ENCODE measurements at regions not wholly inside any gene's neighbourhood (a gene's known extent, or its start where the extent isn't known, plus 50 kb on each side); places are given as distances from the start of the nearest gene placed in this dataset.
"Not testable (repeated sequence)": the region's sequence is repeated elsewhere in the genome, so short reads cannot be mapped to it uniquely, and the experiment has no call there.

DNA sequence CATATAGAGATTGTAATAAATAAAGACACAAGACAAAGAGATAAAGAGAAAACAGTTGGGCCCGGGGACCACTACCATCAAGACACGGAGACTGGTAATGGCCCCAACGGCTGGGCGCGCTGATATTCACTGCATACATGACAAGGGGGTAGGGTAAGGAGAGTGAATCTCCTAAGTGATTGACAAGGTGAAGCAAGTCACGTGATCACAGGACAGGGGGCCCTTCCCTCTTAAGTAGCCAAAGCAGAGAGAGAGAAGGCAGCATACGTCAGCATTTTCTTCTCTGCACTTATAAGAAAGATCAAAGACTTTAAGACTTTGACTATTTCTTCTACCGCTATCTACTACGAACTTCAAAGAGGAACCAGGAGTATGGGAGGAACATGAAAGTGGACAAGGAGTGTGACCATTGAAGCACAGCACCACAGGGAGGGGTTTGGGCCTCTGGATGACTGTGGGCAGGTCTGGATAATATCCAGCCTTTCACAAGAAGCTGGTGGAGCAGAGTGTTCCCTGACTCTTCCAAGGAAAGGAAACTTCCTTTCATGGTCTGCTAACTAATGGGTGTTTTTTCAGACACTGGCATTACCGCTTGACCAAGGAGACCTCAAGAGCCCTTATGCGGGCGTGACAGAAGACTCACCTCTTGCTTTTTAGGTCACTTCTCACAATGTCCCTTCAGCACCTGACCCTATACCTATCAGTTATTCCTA lies 75.6 kb downstream of the MRPL39 start:
- not testable (repeated sequence) for DNase-seq

DNA sequence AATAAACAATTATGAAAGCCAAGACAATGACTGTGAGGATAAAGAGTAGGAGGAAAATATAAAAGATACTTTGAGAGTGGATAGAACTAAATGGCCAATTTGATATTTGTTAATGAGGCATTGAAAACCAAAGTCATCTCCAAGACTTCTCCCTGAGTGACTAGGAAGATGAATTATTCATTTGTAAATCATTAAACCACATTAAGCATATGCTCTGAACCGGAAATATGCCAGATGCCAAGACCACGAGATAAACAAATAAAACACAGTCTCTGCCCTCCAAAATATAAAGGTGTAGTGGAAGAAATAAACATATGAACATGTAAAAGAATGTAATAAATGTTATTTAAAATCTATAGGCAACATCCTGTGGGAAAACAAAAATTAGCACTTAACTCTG lies 78.8 kb downstream of the MRPL39 start:
- no peak for DNase-seq

DNA sequence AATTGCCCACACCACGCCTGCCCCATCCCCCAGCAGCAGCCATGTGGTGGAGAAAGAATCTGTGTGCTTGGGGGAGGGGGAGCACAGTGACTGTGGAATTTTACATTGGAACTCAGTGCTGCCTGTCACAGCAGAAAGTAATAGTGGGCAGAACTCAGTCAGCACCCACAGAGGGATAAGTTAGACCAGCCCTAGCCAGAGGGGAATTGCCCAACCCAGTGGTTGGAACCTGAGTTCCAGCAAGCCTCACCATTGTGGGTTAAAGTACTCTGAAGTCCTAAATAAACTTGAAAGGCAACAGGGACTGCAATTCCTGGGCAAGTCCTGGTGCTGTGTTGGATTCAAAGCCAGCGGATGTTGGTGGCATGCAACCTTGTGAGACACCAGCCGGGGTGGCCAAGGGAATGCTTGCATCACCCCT lies 88.8 kb downstream of the MRPL39 start:
- peak; percentile 41 for DNase-seq

DNA sequence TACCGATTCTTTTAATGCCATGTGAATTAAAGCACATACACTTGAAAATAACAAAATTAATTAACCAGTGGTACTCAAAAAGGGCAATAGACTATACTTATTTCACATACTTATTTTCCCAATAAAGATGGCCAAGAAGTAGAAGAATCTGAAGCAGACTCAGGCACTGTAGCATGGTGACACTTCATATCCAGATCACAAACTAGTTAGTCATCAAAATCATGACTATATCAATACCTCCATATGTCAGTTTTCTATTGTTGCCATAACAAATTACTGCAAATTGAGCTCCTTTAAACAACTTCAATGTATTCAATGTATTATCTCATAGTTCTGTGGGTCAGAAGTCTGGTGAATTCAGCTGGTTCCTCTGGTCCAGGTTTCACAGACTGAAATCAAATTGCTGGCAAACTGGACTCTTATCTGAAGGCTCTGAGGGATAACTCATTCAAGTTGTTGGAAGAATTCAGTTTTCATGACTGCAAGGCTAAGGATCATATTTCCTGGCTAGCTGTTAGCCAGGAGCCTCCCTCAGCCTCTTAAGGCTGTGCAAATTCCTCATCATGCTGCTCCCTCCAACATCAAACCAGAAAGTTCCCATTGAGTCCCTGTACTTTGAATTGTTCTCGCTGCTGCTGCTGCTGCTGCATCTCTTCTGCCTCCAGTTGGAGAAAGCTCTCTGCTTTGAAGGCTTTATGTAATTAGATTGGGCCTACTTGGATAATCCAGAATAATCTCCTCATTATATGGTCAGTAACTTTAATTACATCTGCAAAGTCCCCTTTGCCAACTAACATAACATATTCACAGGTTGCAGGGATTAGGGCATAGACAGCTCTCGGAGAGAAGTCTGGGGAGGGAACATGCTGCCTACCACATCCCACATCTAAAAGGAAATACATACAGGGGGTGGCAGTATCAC lies 91.5 kb downstream of the MRPL39 start:
- no peak for DNase-seq

DNA sequence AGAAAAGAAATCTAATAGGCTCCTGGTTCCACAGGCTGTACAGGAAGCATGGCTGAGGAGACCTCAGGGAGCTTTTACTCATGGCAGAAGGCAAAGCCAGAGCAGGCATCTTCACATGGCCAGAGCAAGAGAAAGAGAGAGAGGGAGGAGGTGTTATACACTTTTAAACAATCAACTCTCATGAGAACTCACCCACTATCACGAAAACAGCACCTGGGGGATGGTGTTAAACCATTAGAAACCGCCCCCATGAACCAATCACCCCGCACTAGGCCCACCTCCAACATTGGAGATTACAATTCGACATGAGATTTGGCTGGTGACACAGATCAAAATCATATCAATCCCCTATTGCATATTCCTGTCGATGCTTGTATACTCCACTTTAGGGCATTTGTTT lies 93.5 kb downstream of the MRPL39 start:
- DNase-seq = no peak

DNA sequence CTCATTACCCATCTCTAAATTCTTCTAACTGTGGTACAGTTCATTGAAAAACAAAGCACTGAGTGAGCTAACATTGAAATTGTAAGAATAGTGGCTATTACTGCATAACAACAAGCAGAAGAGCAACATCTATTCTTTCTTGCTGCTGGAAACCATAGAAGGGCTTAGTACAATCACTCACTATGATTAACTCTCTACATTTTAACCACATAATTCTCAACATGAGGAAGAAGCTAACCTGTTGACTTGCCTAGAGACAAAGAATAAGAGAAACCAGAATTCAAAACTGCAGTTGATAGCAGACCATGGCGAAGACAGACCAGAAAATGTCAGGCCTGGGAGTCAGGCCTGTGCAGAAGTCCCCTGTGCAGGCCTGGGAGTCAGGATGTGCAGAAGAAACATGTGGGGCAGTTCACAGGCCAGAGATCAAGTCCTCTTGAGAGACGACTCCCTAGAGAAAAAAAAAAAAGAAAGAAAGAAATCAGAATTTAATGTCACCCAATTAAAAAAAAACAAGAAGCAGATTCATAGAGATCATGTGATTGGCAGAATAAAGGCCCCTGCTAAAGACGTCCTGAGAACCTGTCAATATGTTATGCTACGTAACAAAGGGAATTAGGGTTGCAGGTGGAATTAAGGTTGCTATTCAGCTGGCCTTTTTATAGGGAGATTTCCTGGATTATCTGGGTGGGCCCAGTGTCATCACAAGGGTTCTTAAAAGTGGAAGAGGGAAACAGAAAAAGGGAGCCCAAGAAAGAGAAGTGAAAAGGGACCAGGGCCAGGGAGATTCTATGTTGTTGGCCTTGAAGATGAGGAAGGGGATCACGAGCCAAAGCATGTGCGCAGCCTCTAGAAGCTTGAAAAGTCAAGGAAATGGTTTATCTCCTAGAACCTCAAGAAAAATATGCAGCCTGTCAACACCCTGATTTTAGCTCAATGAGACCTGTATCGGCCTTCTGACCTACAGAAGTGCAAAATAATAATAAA lies 94.9 kb downstream of the MRPL39 start:
- DNase-seq = no peak

DNA sequence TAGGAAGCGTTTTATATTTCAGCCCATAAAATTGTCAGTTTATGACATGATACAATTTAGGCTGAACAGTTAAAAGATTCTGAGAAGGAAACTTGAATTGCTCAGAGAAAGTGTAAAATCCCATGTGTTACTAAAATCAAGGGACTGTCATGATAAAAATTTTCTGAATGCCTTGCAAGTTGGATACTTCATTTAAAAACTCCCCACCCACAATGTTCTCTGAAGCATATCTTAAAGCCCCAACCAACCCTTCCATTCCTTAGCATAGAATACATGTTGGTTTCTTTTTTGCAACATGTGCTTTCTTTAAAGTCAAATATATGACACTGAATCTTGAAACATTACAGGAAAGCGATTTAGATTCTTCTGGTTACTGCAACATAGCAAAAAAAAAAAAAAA lies 97.4 kb downstream of the MRPL39 start:
- DNase-seq = no peak

DNA sequence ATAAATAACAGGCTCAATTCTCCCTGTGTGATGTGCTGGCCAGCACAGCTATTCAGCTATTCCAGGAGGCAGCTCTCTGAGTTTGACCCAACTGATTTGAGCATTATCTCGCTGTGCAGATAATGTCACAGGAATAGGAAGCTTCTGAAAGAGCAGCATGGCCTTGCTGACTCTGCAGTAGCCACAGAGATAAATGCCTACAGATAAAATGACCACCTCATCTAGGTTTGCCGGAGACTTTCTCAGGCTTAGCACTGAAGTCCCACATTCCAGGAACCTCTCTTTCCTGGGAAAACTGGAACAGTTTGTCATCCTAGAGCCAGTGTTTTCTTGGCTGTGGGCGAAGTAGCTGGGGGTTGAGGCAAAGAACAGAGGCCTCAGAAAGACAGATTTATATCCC lies 98.9 kb downstream of the MRPL39 start:
- DNase-seq = peak; percentile 36

DNA sequence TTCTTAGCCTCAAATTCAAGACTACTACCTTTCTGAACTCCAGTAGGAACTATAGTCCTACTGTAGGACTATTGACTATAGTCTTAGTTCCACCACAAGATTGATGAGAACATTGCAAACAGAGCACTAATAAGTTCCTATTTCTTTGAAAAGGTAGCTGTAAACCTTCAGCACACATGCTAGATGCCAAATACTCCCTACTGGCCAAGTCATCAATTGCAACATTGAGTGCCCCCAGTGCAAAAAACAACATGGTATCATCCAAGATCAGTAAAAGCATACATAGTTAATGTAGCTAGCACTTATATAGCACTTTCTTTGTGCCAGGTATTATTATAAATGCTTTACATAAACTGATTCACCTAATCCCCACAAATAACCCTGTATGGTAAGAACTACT lies 99.8 kb downstream of the MRPL39 start:
- peak; percentile 34 for DNase-seq

DNA sequence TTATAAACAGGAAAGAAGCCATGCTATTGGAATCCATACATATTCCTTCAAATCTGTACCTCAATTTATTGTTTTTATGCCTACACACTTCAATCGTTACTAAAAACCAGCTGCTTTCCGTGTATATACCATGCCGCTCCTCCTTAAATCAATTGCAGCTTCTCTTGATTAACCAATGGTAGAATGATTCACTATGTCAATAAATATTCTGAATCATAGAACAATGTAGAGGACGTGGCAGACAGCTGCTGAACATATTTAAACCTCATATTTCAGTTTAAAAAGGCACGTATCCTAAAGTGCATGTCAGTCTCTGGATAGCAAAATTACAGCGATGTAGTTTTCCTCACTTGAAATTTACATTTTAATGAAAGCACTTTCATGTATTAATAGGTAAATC lies 100.4 kb downstream of the MRPL39 start:
- DNase-seq = no peak

DNA sequence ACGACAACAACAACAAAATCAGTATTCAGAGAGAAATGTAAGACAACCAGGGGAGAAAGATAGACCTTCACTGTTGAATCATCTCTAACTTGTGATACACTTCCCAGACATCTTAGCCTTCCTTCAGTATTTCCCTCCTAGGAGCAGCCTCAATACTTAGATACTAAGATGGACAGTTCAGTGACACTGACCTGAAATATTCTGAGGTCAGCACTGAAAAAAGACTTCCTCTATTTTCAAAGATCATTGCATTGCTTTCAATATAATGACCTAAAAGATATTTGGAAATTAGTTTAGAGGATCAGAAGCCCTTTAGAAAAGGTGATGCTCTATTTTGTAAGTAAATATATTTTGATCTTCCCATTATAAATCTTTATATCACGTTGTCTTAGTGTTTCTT lies 101.0 kb downstream of the MRPL39 start:
- no peak for DNase-seq

DNA sequence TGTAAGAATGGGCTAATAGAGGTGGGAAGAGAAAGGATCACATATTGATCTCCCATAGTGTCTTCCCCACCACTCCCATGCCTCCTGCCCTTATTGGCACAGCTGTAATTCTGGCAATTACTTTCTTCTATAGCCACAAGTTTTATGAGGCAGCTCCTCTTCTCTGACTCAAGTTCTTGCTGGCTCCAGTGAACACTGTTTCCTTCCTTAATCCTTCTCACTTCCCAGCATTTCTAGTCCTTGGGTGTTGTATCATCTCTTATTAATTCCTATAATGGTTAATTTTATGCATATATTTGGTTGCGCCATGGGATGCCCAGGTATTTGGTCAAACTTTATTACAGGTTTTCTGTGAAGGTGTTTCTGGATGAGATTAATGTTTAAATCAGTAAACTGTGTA lies 103.3 kb downstream of the MRPL39 start:
- DNase-seq = no peak

DNA sequence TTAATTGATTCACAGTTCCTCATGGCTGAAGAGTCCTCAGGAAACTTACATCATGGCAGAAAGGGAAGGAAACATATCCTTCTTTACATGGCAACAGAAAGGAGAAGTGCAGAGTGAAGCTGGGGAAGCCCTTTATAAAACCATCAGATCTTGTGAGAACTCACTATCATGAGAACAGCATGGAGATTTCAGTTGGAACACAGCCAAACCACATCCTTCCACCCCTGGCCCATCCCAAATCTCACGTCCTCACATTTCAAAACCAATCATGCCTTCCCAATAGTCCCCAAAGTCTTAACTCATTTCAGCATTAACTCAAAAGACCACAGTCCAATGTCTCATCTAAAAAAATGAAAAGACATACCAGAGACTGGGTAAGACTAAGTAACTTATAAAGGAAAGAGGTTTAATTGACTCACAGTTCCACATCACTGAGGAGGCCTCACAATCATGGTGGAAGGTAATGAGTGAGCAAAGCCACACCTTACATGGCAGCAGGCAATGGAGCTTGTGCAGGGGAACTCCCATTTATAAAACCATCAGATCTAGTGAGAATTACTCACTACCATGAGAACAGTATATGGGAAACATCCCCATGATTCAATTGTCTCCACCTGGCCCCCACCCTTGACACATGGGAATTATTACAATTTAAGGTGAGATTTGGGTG lies 105.2 kb downstream of the MRPL39 start:
- peak; percentile 75 for DNase-seq

DNA sequence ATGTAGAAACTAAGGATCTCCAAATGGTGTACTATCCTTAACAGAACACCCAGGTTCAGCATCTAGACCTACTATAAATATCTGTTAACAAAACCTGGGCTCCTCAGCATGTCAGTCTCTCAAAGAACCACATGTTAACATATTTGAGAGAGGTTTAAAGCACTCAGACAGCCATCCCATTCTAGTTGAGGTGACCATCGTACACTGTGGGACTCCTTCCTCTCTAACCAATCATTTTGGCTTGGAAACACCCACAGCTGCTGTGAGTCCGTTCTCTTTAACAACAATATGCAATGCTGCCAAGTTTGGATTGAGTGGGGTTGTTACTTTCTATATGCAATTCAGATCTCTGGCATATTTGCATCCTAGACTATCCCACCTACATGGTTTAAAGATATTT lies 105.8 kb downstream of the MRPL39 start:
- DNase-seq = no peak

DNA sequence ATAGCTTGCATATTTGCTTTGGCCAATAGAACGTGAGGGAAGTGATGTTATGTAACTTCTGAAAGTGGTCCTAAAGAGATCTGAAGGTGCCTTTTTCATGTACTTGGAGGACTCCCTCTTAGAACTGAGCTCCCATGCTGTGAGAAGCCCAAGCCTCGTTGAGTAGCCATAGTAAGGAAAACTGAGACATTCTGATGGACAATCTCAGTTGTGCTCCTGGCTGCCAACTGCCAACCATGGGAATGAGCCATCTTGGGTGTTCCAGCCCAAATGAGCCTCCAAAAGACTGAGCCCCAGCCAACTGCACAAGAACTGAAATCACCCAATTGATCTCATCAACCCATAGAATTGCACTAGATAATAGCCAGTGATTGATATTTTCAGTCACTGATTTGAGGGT lies 106.7 kb downstream of the MRPL39 start:
- DNase-seq = no peak

DNA sequence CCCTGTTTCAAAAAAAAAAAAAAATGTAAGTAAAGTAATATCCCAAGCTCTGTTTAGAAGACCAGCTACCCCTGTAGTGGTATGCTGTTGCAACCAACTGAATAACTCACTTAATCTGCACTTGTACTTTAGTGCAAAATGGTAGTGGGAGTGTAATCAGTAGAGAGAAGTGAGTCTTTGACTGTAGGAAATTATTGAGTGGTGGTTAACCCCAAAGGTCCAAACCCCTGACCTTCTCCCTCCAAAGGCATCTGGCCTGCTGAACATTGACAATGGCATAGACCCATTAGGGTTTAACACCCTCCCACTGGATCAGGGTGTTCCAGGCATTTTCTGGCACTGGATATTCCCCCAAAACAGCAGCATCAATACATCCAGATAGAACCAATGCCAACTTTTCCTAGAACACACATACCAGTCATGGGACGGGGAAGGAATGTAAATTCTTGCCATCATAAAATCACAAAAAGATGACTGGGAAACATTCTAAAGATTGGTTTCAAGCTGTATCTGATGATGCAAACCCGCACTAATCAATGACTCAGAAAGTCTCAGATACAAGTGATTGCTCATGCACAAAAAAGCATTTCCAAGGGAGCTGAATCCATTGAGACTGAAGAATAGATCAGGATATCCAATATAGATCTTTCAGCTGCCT lies 110.3 kb downstream of the MRPL39 start:
- DNase-seq = no peak

DNA sequence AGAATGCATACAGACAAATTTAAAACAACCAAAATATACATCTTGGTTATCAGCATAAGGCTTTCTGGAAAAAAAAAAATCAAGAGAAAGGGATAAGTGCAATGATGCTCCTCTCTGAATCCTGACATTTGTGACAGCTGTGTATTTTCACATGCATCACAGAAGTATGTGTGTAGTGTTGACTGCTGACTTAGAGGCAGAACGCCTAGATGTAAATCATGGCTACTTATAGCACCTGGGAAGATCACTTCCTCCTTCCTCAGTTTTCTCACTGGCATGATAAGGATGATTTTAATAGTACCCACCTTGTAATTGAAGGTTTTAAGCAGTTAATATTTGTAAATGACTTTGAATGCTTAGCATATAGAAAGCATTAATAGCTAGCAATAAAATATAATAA lies 112.5 kb downstream of the MRPL39 start:
- DNase-seq = no peak

DNA sequence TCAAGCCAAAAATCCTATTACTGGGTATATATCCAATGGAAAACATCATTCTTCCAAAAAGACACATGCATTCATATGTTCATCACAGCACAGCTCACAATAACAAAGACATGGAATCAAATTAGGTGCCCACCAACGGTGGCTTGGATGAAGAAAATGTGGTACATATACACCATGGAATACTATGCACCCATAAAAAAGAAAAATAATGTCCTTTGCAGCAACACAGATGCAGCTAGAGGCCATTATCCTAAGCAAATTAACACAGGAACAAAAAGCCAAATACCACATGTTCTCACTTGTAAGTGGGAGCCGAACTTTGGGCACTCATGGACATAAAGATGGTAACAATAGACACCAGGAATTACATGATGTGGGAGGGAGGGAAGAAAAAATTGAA lies 113.6 kb downstream of the MRPL39 start:
- DNase-seq = no peak

DNA sequence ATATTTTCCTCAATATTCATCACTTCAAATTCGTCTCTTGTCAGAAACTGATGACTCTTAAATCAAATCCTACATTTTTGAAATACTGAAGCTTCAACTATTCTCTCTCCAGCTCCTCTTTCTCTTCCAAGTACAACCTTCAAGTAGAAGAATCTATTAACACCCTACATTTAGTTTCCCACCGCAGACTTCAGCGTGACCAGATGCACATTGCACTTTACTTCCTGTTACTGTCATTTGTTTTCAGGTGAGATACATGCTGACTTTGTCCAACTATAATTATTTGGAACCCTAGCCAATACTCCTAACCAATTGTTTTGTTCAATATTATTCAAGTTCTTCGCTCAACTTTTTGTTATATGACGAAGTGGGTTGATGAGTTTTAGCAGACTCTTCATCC lies 116.0 kb downstream of the MRPL39 start:
- DNase-seq = no peak

DNA sequence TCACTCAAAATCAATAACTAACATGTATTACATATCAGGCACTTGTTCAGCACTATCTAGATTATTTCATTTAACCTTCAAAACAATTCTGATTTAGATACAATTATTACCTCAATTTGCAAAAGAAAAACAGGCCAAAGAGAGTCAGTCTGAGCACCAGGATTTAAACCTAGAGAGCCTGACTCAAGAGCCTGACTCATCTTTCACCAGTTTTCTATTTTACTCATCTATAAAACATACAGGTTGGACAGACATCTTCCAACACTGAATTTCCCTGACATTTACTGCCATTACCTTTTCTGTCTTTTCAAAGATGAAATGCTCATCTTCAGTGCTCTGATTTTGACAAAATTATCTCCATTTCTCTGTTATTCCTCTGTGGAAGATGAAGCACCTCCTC lies 116.5 kb downstream of the MRPL39 start:
- DNase-seq = no peak

DNA sequence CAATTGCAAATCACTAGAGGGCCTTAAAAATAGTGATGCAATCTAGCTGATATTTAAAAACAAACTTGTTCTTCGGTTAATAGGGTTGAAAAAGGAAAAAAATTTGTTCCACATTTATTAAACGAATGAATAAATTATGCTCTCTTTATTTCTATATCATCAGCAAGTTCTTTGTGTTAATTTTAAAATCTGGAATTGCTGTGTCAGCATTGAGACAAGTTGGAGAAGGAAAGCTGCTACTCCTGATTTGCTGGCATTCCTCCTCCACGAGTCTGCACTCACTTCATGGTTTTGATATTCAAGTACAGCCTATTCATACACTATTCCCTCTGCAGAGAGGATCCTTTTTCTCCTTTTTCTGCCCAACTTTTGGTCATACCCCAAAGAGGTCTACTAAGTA lies 117.6 kb downstream of the MRPL39 start:
- no peak for DNase-seq

DNA sequence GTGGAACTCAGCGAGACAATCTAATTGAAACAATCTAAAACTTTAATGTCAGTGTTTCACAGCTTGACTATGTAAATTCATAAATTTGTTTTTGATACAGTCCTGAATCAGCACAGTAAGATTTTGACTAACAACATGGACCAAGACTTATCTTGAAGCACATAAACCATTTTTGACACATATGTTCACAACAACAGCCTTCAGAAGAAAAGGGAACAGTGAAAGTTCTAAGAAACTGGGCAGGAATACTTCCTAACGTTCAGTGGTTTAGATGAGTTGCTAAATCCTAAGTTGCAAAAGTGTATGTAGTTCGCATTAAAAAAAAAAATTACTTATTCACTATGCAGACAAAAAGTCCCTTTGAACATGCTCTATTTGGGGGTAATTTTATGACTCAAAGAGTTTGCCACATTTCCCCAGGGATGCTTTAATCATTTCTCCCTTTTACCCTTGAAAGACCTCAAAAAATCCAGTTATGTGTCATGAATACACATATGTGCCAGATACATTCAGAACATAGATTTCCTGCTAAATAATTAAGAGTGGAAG lies 120.2 kb downstream of the MRPL39 start:
- peak; percentile 87 for DNase-seq

Measured in hematopoietic multipotent progenitor cell treated with erythropoietin and hydrocortisone succinate and interleukin-3 and kit ligand, for 4 days (in vitro differentiated cells).